Glomerular endothelial cell (primary cell): ENCODE measurements at regions not wholly inside any gene's neighbourhood (a gene's known extent, or its start where the extent isn't known, plus 50 kb on each side); places are given as distances from the start of the nearest gene placed in this dataset.
A peak's percentile ranks its signal among the peaks of the same experiment; 100 is the strongest.
"Not testable (repeated sequence)": the region's sequence is repeated elsewhere in the genome, so short reads cannot be mapped to it uniquely, and the experiment has no call there.

Experiments used
- DNase-seq: peaks from one replicate; pipeline ENCODE4 v3.0.0-alpha.2; 2011; ENCODE audit warnings: low read depth, low spot score; ENCODE audit errors: extremely low read depth

- DNase-seq = not testable (repeated sequence)
Observed at GRCh38 chr2:111439237-111439636, 318.5 kb downstream of the BCL2L11 start.

DNA sequence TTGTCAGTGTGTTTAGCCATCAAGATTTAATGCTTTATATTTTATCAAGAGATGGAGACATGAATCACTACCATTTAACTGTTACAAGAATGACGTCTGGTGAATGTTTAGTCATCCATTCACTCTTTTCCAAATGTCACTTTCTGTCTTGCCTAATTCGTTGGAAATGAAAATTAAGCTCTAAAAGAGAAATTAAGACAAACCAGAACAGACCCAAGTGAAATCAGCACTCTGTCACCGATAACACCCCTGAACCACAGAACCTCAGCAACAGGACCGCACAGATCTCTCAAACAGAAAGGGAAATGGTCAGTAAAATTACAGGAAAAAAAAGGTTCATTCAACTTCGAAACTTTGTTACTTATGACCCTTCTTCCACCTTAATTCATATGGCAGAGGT lies 320.9 kb downstream of the BCL2L11 start:
- not testable (repeated sequence) for DNase-seq

DNA sequence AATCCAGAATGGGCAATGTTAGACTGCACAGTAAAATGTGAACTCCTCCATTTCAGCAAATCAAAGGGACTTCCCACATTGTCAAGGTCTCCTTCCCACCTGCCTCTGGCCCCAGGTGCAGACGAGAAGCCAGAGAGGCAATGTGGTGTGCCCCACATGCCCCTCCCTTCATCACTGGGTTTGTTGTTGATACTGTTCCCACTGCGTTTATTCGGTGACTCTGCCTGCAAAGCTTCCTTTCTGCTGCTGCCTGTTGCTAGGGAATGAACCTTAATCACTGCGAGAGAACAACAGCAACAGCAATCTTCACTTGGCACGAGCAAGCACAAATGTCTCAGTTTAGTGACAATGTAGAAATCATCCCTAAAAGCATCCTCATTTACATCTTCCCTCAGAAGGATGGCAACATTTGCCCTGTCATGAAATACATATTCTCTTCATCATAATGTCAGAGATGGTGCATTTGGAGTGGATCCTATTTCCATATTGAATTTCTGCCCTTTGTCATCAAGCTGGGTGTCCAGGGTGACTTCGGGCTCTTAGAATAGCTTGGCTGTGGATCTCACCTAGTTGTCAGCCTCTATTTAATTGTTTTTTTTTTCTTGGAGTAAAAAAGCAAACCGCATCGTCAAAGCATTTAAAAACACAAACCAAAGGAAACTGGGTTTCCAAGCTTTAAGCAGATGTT lies 322.2 kb downstream of the BCL2L11 start:
- not testable (repeated sequence) for DNase-seq

DNA sequence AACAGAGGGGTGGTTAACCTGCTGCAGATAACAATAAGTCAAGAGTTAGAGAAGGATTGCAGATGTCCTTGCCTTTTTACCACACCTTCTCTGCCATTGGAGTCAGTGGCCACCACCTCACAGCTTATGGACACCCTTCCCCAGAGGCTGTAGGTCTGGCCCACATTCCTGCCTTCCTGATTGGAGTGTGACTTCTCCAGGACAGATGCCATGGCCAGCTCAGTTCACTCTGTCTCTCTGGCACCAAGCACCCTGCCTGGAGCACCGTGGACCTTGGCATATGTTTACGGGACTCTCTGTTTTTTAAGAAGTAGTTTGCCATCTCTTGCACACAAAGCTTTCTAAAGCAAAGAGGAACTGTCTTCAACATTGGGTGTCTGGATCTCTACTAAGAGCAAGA lies 323.8 kb downstream of the BCL2L11 start:
- not testable (repeated sequence) for DNase-seq

- DNase-seq = not testable (repeated sequence)
Observed at GRCh38 chr2:111445191-111445929, 324.6 kb downstream of the BCL2L11 start.

DNA sequence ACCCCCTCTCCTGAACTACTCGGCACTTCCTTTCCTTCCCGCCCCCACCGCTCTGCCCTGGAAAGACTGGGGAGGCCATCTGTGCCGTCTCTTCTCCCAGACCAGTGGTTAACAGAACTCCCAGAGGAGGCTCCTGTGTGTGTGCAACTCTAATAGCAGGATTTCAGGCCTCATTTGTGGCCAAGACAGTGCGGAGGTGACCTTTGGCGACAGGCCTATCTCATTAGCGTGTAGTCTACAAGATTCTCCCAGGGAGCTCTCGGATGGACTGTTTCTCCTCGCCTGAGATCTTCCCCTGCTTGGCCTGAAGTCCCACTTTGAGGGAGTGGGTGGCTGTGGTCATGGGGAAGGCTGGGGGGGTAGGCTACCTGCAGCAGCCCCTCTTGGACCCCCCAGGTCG lies 325.2 kb downstream of the BCL2L11 start:
- DNase-seq = not testable (repeated sequence)

- DNase-seq = not testable (repeated sequence)
Observed at GRCh38 chr2:111447482-111447881, 326.8 kb downstream of the BCL2L11 start.

DNA sequence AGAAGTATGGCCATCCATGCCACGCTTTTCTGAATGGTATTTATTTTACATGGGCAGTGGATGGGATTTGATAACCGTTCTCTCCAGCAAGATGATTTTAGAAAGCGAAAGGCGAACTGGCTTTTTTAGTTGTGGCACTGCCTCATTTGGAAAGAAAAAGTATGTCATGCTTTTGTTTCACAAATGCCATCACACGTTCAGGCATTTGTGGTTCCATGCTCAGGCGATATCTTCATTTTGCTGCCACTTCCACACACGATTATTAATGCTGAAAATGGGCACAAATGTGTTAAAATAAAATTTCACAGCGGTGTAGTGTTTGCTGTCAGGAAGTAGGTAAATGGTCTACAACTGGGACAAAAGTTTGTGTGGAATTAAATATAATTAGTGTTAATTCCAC lies 328.1 kb downstream of the BCL2L11 start:
- not testable (repeated sequence) for DNase-seq

DNA sequence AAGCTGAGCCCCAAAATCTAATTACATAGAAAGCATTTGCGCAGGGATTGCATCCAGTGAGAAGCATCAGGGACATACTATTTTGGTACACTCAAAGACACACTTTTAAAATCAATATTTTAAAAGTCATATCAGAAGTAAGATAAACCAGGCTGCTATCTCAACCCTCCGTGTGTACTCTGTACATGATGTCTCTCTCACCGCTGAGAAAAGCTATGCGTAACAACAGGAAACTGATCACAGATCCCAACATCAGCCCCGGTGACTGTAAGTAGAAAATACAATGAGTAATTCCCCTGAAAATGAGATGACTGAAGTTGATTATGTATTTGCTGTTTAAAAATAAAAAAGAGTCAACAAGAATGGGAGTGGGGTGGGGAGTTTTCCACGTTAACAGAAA lies 329.8 kb downstream of the BCL2L11 start:
- DNase-seq = not testable (repeated sequence)

DNA sequence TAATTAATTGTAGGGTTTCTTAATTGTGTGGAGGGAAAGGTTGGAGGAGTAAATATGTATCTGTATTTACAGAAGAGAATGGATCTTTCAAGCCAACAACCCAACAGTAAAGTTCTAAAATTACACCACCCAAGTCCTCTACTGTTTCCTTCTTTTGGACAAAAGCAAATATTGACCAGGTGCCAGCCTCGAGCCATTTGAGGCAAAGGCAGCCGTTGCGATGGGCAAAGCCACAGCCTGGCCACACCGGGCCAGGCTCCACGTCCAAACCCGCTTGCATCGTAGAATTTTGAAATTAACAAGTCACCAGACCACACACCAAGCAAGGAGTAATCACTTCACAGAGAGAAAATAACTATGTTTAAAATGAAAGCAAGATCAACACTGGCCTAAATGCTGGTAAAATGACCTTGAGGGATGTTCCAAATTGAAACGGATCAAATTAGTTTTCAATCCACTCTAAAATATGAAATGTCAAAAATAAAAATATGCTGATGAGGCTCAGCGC lies 331.0 kb downstream of the BCL2L11 start:
- DNase-seq = not testable (repeated sequence)

DNA sequence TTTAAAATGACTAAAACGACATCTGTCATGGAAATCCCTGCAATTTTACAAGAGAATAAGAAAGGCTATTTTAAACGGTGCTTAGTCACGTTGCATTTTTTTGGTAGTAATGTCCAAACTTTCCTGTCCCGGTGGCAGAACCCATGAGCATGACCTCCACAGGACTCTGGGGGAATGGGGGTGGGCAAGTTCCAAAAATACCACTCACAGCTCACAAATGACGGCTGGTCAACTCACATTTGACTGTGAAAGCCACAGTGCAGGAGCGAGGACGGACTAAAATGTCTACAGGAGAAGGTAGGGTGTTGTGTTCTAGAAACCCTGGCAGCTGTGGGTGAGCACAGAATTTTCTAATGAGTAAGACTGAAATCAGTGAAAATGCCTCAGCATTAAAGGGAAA lies 331.5 kb downstream of the BCL2L11 start:
- not testable (repeated sequence) for DNase-seq

DNA sequence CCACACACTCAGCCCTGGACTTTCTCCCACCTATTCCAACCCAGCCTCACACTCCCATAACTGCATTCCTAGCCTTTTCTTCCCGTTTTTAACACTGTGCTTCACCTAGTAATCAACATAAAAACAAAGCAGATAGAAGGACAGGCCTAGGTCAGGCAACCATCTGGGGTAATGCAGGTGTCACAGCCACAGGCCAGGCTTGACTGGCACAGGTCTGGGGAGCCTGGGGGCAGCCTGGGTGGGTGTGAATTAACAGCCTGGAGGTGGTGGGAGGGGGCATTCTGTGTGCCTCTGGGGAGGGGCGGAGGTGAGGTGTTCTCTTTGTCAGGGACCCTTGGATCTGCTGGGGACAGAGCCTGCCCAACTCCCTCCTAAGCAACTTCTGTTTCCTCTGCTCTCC lies 332.6 kb downstream of the BCL2L11 start:
- not testable (repeated sequence) for DNase-seq

- not testable (repeated sequence) for DNase-seq
Observed at GRCh38 chr2:111453816-111454215, 333.1 kb downstream of the BCL2L11 start.

- DNase-seq = peak; percentile 45
Observed at GRCh38 chr2:111454404-111454803, 333.7 kb downstream of the BCL2L11 start.

- DNase-seq = not testable (repeated sequence)
Observed at GRCh38 chr2:111455016-111456015, 334.6 kb downstream of the BCL2L11 start.

- not testable (repeated sequence) for DNase-seq
Observed at GRCh38 chr2:111457191-111457590, 336.5 kb downstream of the BCL2L11 start.

DNA sequence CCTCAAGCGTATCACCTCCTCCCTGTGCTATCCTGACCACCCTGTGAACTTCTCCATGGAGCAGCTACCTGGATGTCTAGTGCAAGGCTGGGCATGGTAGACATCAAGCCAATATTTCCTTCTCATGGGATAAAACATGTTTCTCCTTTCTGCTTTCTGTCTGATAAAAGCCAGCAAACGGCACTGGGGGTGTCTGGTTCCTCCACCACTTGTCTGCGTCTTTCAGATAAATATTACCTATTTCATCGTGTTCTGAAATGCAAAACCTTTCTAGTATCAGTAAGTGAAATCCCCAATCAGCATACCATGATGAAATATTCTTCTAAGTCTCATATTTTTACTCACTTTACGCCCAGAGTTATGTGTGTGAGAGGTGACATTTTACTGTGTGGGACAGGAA lies 340.2 kb downstream of the BCL2L11 start:
- not testable (repeated sequence) for DNase-seq

- not testable (repeated sequence) for DNase-seq
Observed at GRCh38 chr2:111461831-111462230, 341.1 kb downstream of the BCL2L11 start.

GRCh38 chr2:111462572-111462971 lies 341.9 kb downstream of the BCL2L11 start:
- DNase-seq = not testable (repeated sequence)

- not testable (repeated sequence) for DNase-seq
Observed at GRCh38 chr2:111463238-111463848, 342.6 kb downstream of the BCL2L11 start.
